ENCODE measurements at regions not wholly inside any gene's neighbourhood (a gene's known extent, or its start where the extent isn't known, plus 50 kb on each side); places are given as distances from the start of the nearest gene placed in this dataset.
"Not testable (repeated sequence)": the region's sequence is repeated elsewhere in the genome, so short reads cannot be mapped to it uniquely, and the experiment has no call there.

GRCh38 chr6:71007298-71007697 lies 50.4 kb upstream of the B3GAT2 start:
- H3K9me3 ChIP-seq; ATAC-seq; DNase-seq; H3K4me3 ChIP-seq; H3K4me1 ChIP-seq (ENCODE audit: low read depth); H3K36me3 ChIP-seq (ENCODE audit: low read depth); intact Hi-C loops (cut with DNase I, micrococcal nuclease): not testable (repeated sequence)

GRCh38 chr6:71011871-71012371 lies 55.1 kb upstream of the B3GAT2 start:
- no peaks in the 10 kb centered on the region for H3K36me3 ChIP-seq (ENCODE audit: low read depth)
- ATAC-seq (no peak), DNase-seq (no peak)
- intact Hi-C loops (cut with DNase I, micrococcal nuclease): no loop called here
- H3K4me1 ChIP-seq (ENCODE audit: low read depth): no peaks in the 10 kb centered on the region
- TF ChIP-seq CTCF (IDR thresholded peaks at IDR 0.05): no peak
- H3K4me3 ChIP-seq: no peak overlapping the region
- H3K9me3 ChIP-seq: no peaks in the 10 kb centered on the region

- intact Hi-C loops (cut with DNase I, micrococcal nuclease): no loop called here
- ATAC-seq: peak; percentile 59
- Histone ChIP-seq H3K9me3 (no peaks in the 10 kb centered on the region), H3K4me1 (ENCODE audit: low read depth) (no peaks in the 10 kb centered on the region), H3K36me3 (ENCODE audit: low read depth) (no peaks in the 10 kb centered on the region), H3K4me3 (no peak overlapping the region)
- peak in 1 of 3 donors; percentile 45 for DNase-seq
- peak; percentile 38 for TF ChIP-seq CTCF (IDR thresholded peaks at IDR 0.05)
Observed at GRCh38 chr6:71012866-71013469, 56.1 kb upstream of the B3GAT2 start.

GRCh38 chr6:71015392-71015791 lies 58.5 kb upstream of the B3GAT2 start:
- no peak for ATAC-seq
- H3K4me1 ChIP-seq (ENCODE audit: low read depth): no peaks in the 10 kb centered on the region
- H3K9me3 ChIP-seq: no peaks in the 10 kb centered on the region
- no peaks in the 10 kb centered on the region for H3K36me3 ChIP-seq (ENCODE audit: low read depth)
- DNase-seq: no peak
- TF ChIP-seq CTCF (IDR thresholded peaks at IDR 0.05): no peak
- no peak overlapping the region for H3K4me3 ChIP-seq
- intact Hi-C loops (cut with DNase I, micrococcal nuclease): no loop called here

- no peak for ATAC-seq
- no peaks in the 10 kb centered on the region for H3K4me1 ChIP-seq (ENCODE audit: low read depth)
- H3K4me3 ChIP-seq: no peak overlapping the region
- no peak for DNase-seq
- no peaks in the 10 kb centered on the region for H3K9me3 ChIP-seq
- intact Hi-C loops (cut with DNase I, micrococcal nuclease): no loop called here
- no peak for TF ChIP-seq CTCF (IDR thresholded peaks at IDR 0.05)
- H3K36me3 ChIP-seq (ENCODE audit: low read depth): no peaks in the 10 kb centered on the region
Observed at GRCh38 chr6:71028236-71028876, 71.5 kb upstream of the B3GAT2 start.

GRCh38 chr6:71028877-71029252 lies 72.0 kb upstream of the B3GAT2 start:
- no peak overlapping the region for H3K4me3 ChIP-seq
- H3K9me3 ChIP-seq: no peaks in the 10 kb centered on the region
- H3K36me3 ChIP-seq (ENCODE audit: low read depth): no peaks in the 10 kb centered on the region
- no peak for DNase-seq
- ATAC-seq: no peak
- TF ChIP-seq CTCF (IDR thresholded peaks at IDR 0.05): no peak
- H3K4me1 ChIP-seq (ENCODE audit: low read depth): no peaks in the 10 kb centered on the region
- intact Hi-C loops (cut with DNase I, micrococcal nuclease): no loop called here

Data from mucosa of descending colon (tissue), 3 donors.